ENCODE measurements at regions not wholly inside any gene's neighbourhood (a gene's known extent, or its start where the extent isn't known, plus 50 kb on each side); places are given as distances from the start of the nearest gene placed in this dataset.

- peak; percentile 13 to 40 for DNase-seq (ENCODE audit: low read depth in 2 of 2)
- H3K4me3 ChIP-seq (replicated peaks in 1 of 2; ENCODE audit: low read depth in 2 of 2, low read length in 2 of 2) = peak overlapping the region; percentile 7 to 26
- no peak for TF ChIP-seq CTCF (IDR thresholded peaks at IDR 0.05; ENCODE audit: low read depth, low read length)
Observed at GRCh38 chr15:97521381-97522285, 438.9 kb upstream of the ARRDC4 start.

DNA sequence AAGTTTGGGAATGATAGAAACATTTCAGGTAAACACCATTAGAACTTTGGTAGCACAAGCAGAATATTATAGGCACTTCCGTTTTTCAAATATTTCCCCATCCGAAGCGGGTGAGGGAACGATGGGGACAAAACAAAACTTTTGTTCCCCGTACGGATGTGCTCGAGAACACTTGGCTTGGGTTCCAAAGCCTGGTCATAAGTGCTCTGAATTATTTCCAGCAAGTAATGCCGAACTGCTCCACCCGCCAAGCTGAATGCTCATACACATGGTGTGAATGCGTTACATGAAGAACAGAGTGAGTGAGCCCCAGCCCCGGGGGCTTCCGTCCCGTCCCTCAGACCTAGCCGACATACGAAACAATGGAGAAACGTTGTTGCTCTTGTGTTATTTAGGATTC, 438.2 kb upstream of the ARRDC4 start:
- peak overlapping the region; percentile 7 to 26 for H3K4me3 ChIP-seq (replicated peaks in 1 of 2; ENCODE audit: low read depth in 2 of 2, low read length in 2 of 2)
- TF ChIP-seq CTCF (IDR thresholded peaks at IDR 0.05; ENCODE audit: low read depth, low read length) = no peak
- peak in 1 of 2 donors; percentile 33 for DNase-seq (ENCODE audit: low read depth in 2 of 2)

DNA sequence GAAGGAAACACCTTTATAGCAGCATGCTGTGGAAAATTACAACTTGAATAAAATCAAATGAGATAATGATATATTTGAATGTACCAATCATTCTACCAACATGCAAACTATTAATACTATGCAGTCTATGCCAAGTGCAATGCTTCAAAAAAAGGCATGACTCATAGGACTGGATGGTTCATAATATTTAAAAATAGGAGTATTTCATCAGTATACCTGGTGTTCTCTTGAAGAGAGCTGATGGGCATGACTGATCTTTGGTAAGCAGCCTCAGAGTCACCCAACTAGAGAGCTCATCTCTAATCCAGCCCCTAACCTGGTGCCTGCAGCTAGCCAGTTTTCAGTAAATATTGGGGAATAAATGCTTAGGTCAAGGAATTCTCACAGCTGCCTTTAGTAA, 434.7 kb upstream of the ARRDC4 start:
- no peak for TF ChIP-seq CTCF (IDR thresholded peaks at IDR 0.05; ENCODE audit: low read depth, low read length)
- no peak overlapping the region for H3K4me3 ChIP-seq (replicated peaks in 1 of 2; ENCODE audit: low read depth in 2 of 2, low read length in 2 of 2)
- no peak for DNase-seq (ENCODE audit: low read depth in 2 of 2)

DNA sequence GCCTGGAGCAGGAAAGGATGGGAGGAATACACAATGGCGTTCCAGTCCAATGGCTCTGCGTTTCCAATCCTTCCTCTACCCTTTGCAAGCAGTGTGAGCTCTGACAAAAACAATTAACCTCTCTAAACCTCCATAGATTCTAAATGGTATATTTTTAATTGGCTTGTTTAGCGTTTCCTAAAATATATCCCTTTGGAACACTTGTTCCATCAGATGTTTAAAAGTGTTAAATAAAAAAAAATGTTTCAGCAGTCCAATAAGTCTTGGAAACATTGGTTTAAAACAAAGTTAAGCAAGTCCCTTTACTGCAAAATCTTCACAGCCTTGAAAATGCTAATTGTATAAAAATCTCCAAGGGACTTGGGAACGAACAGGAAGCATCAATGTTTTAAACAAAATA, 432.3 kb upstream of the ARRDC4 start:
- no peak overlapping the region for H3K4me3 ChIP-seq (replicated peaks in 1 of 2; ENCODE audit: low read depth in 2 of 2, low read length in 2 of 2)
- TF ChIP-seq CTCF (IDR thresholded peaks at IDR 0.05; ENCODE audit: low read depth, low read length) = no peak
- DNase-seq (ENCODE audit: low read depth in 2 of 2) = no peak

GRCh38 chr15:97545799-97546198, 414.7 kb upstream of the ARRDC4 start:
- DNase-seq (ENCODE audit: low read depth in 2 of 2) = no peak
- no peak for TF ChIP-seq CTCF (IDR thresholded peaks at IDR 0.05; ENCODE audit: low read depth, low read length)
- no peak overlapping the region for H3K4me3 ChIP-seq (replicated peaks in 1 of 2; ENCODE audit: low read depth in 2 of 2, low read length in 2 of 2)

GRCh38 chr15:97547381-97547780, 413.1 kb upstream of the ARRDC4 start:
- no peak overlapping the region for H3K4me3 ChIP-seq (replicated peaks in 1 of 2; ENCODE audit: low read depth in 2 of 2, low read length in 2 of 2)
- TF ChIP-seq CTCF (IDR thresholded peaks at IDR 0.05; ENCODE audit: low read depth, low read length) = no peak
- no peak for DNase-seq (ENCODE audit: low read depth in 2 of 2)

Measured in cardiac fibroblast (primary cell).